ENCODE measurements at regions not wholly inside any gene's neighbourhood (a gene's known extent, or its start where the extent isn't known, plus 50 kb on each side); places are given as distances from the start of the nearest gene placed in this dataset.

DNA sequence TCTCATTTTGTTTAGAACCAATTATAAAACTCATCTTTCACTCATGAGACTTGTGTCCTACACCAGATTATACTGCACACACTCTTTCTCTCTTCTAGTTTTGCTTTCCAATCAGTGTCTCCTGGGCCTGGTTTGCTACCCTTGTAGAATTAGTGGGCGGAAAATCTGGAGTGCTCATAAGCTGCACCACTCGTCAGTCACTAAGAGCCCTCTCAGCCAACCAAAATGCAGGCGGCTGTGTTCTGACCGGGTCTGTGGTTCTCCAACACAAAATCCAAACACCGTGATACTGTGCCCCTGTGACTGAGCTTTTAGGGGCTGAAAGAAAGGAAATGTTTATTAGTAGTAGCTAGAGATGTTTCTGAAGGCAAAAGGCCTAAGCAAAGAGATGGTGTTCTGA is 83.7 kb upstream of the OBI1 start:
- DNase-seq (no peak), ATAC-seq (ENCODE audit: low FRiP score) (no peak)
- no peak overlapping the region for H3K27ac ChIP-seq (ENCODE audit: low read depth in 1 of 2, low read length in 2 of 2)
- no peaks in the 10 kb centered on the region for H3K9me3 ChIP-seq (ENCODE audit: control insufficient read depth, low read length)
- H3K36me3 ChIP-seq (ENCODE audit: control insufficient read depth in 1 of 2, insufficient read depth in 2 of 2, low read length in 1 of 2) = no peaks in the 10 kb centered on the region
- no peaks in the 10 kb centered on the region for H3K27me3 ChIP-seq (ENCODE audit: control insufficient read depth in 1 of 2, insufficient read depth in 2 of 2, low read length in 1 of 2)
- 33 to 45% methylated on average over 5 of the region's 5 CpGs for WGBS, 2 donors
- no peak overlapping the region for H3K4me3 ChIP-seq (ENCODE audit: low read length in 2 of 2)
- H3K4me1 ChIP-seq (ENCODE audit: control insufficient read depth in 1 of 2, insufficient read depth in 2 of 2, low read length in 2 of 2) = no peaks in the 10 kb centered on the region
- intact Hi-C loops (cut with DNase I) = no loop called here

DNA sequence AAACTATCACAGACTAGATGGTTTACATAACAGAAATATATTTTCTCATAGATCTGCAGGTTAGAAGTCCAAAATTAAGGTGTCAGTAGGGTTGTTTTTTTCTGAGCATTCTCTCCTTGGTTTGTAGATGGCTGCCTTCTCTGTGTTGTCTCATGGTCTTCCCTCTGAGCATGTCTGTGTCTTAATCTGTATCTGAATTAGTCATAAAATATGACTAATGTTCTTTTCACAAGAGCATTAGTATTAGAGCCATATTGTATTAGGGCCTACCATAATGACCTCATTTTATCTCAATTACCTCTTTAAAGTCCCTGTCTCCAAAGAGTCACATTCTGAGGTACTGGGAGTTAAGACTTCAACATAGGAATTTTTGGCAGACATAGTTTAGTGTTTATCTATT is 77.2 kb upstream of the OBI1 start:
- ATAC-seq (ENCODE audit: low FRiP score) (no peak), DNase-seq (no peak)
- Histone ChIP-seq H3K4me3 (ENCODE audit: low read length in 2 of 2) (no peak overlapping the region), H3K4me1 (ENCODE audit: control insufficient read depth in 1 of 2, insufficient read depth in 2 of 2, low read length in 2 of 2) (no peaks in the 10 kb centered on the region), H3K27me3 (ENCODE audit: control insufficient read depth in 1 of 2, insufficient read depth in 2 of 2, low read length in 1 of 2) (no peaks in the 10 kb centered on the region), H3K9me3 (ENCODE audit: control insufficient read depth, low read length) (no peaks in the 10 kb centered on the region), H3K27ac (ENCODE audit: low read depth in 1 of 2, low read length in 2 of 2) (no peak overlapping the region), H3K36me3 (ENCODE audit: control insufficient read depth in 1 of 2, insufficient read depth in 2 of 2, low read length in 1 of 2) (no peaks in the 10 kb centered on the region)
- intact Hi-C loops (cut with DNase I) = no loop called here

DNA sequence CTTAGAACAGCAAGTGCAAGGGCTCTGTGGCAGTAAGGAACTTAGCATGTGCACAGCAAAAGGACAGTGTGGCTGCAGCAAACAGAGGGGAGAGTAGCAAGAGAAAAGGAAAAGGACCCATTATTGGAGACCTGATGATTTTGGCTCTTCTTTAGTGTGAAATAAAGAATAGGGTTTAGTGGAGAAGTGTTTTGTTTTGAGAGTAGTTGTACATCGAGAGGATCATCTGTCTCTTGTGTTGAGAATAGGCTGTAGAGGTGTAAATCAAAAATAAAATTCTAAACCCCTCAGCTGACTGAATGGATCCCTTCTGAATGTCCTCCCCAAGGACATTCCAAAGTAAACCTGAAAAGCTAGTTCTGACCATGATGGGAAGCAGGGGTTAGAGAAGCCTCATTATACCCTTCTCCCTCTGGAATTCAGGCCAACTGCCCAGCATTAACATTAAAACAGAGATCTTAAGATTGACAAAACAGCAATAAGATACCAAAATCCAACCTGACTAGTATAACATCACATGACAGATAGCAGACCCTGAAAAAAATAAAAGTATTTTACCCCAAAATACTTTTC is 73.6 kb upstream of the OBI1 start:
- 81 to 85% methylated on average over 1 of the region's 1 CpG for WGBS, 2 donors
- H3K27ac ChIP-seq (ENCODE audit: low read depth in 1 of 2, low read length in 2 of 2) = no peak overlapping the region
- H3K27me3 ChIP-seq (ENCODE audit: control insufficient read depth in 1 of 2, insufficient read depth in 2 of 2, low read length in 1 of 2) = no peaks in the 10 kb centered on the region
- H3K4me3 ChIP-seq (ENCODE audit: low read length in 2 of 2) = no peak overlapping the region
- intact Hi-C loops (cut with DNase I) = no loop called here
- H3K9me3 ChIP-seq (ENCODE audit: control insufficient read depth, low read length) = no peaks in the 10 kb centered on the region
- H3K36me3 ChIP-seq (ENCODE audit: control insufficient read depth in 1 of 2, insufficient read depth in 2 of 2, low read length in 1 of 2) = no peaks in the 10 kb centered on the region
- DNase-seq = no peak
- no peaks in the 10 kb centered on the region for H3K4me1 ChIP-seq (ENCODE audit: control insufficient read depth in 1 of 2, insufficient read depth in 2 of 2, low read length in 2 of 2)
- ATAC-seq (ENCODE audit: low FRiP score) = no peak

DNA sequence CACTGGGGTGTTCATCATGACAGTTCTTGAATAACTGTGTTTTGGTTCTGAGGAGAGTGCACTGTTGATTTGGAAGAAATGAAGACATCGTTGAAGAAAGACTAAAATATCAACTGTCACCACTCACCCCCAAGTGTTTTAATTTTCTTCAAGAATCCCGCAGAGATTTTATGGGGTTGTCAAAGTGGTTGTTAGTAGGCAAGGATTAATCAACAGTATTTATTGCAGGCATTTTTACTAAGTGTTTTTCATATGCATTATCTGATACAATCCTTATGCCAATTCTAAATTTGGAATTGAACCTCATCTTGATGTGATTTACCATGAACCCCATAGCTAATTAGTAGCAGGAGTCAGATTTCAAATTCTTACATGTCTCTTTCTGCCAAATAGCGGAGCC is 63.7 kb upstream of the OBI1 start:
- 51 to 58% methylated on average over 3 of the region's 3 CpGs for WGBS, 2 donors
- no peak for ATAC-seq (ENCODE audit: low FRiP score)
- Histone ChIP-seq H3K9me3 (ENCODE audit: control insufficient read depth, low read length) (no peaks in the 10 kb centered on the region), H3K4me1 (ENCODE audit: control insufficient read depth in 1 of 2, insufficient read depth in 2 of 2, low read length in 2 of 2) (no peaks in the 10 kb centered on the region), H3K27me3 (ENCODE audit: control insufficient read depth in 1 of 2, insufficient read depth in 2 of 2, low read length in 1 of 2) (no peaks in the 10 kb centered on the region), H3K4me3 (ENCODE audit: low read length in 2 of 2) (no peak overlapping the region), H3K36me3 (ENCODE audit: control insufficient read depth in 1 of 2, insufficient read depth in 2 of 2, low read length in 1 of 2) (no peaks in the 10 kb centered on the region), H3K27ac (ENCODE audit: low read depth in 1 of 2, low read length in 2 of 2) (no peak overlapping the region)
- DNase-seq = no peak
- intact Hi-C loops (cut with DNase I) = no loop called here

DNA sequence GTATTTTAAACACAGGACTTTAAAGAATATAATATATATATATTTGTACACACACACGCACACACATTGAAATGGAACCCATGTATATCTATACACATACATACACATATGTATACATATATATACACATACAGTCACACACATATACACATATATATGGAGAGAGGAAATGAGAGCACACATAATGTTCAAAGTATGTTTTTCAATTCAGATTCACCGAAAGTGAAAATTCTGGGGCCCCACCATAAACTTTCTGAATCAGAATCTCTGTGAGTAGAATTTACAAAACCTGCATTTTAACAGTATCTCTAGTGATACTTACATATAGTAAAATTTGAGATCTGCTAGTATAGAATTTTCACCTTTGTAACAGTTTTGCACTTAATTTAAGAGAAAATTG is 60.4 kb upstream of the OBI1 start:
- no peaks in the 10 kb centered on the region for H3K36me3 ChIP-seq (ENCODE audit: control insufficient read depth in 1 of 2, insufficient read depth in 2 of 2, low read length in 1 of 2)
- 87 to 95% methylated on average over 2 of the region's 2 CpGs for WGBS, 2 donors
- no peak overlapping the region for H3K4me3 ChIP-seq (ENCODE audit: low read length in 2 of 2)
- H3K9me3 ChIP-seq (ENCODE audit: control insufficient read depth, low read length) = no peaks in the 10 kb centered on the region
- intact Hi-C loops (cut with DNase I) = no loop called here
- H3K27me3 ChIP-seq (ENCODE audit: control insufficient read depth in 1 of 2, insufficient read depth in 2 of 2, low read length in 1 of 2) = no peaks in the 10 kb centered on the region
- H3K27ac ChIP-seq (ENCODE audit: low read depth in 1 of 2, low read length in 2 of 2) = no peak overlapping the region
- no peak for ATAC-seq (ENCODE audit: low FRiP score)
- H3K4me1 ChIP-seq (ENCODE audit: control insufficient read depth in 1 of 2, insufficient read depth in 2 of 2, low read length in 2 of 2) = no peaks in the 10 kb centered on the region
- no peak for DNase-seq

DNA sequence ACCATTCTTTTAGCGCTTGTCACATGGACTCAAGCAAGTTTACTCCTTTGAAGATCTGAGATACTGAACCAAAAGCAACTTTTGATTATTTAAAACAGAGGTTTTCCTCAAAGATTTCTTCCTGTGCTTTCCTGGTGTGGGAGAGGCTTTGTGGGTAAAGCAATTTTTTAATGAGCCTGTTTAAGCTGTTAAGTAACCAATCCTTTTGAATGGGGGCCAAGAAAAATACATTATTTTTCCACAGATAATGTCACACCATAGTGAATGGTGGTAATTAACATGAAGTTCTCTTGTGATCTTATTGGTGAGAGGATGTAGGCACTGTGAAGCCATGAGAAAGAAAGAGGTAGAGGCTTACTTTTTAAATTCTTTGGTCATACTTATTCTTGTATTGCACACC is 55.8 kb upstream of the OBI1 start:
- ATAC-seq (ENCODE audit: low FRiP score) (no peak), DNase-seq (no peak)
- 81 to 83% methylated on average over 1 of the region's 1 CpG for WGBS, 2 donors
- intact Hi-C loops (cut with DNase I) = no loop called here
- Histone ChIP-seq H3K9me3 (ENCODE audit: control insufficient read depth, low read length) (no peaks in the 10 kb centered on the region), H3K4me3 (ENCODE audit: low read length in 2 of 2) (no peak overlapping the region), H3K27ac (ENCODE audit: low read depth in 1 of 2, low read length in 2 of 2) (no peak overlapping the region), H3K4me1 (ENCODE audit: control insufficient read depth in 1 of 2, insufficient read depth in 2 of 2, low read length in 2 of 2) (no peaks in the 10 kb centered on the region), H3K27me3 (ENCODE audit: control insufficient read depth in 1 of 2, insufficient read depth in 2 of 2, low read length in 1 of 2) (no peaks in the 10 kb centered on the region), H3K36me3 (ENCODE audit: control insufficient read depth in 1 of 2, insufficient read depth in 2 of 2, low read length in 1 of 2) (no peaks in the 10 kb centered on the region)

DNA sequence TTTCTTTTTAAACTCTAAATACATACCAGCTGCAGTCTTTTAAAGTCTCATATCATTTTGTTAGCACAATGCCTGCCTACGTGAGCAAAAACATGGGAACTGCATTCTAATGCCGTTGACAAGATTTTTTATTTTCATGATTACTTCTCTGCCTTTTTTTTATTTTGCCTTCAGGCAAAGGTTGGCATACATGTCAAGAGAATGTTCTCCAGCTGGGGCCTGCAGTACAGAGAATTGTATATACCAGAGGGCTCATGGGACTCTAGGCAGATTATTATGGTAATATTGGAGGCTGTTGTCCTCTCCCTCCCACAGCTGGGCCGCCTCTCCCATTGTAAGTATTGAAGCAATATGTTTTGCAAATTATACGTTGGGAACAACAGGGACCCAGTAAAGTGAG is 53.9 kb upstream of the OBI1 start:
- WGBS, 2 donors = 48 to 51% methylated on average over 4 of the region's 4 CpGs
- H3K27ac ChIP-seq (ENCODE audit: low read depth in 1 of 2, low read length in 2 of 2) = no peak overlapping the region
- no peaks in the 10 kb centered on the region for H3K27me3 ChIP-seq (ENCODE audit: control insufficient read depth in 1 of 2, insufficient read depth in 2 of 2, low read length in 1 of 2)
- ATAC-seq (ENCODE audit: low FRiP score) (no peak), DNase-seq (no peak)
- no peaks in the 10 kb centered on the region for H3K36me3 ChIP-seq (ENCODE audit: control insufficient read depth in 1 of 2, insufficient read depth in 2 of 2, low read length in 1 of 2)
- H3K4me1 ChIP-seq (ENCODE audit: control insufficient read depth in 1 of 2, insufficient read depth in 2 of 2, low read length in 2 of 2) = no peaks in the 10 kb centered on the region
- H3K9me3 ChIP-seq (ENCODE audit: control insufficient read depth, low read length) = no peaks in the 10 kb centered on the region
- intact Hi-C loops (cut with DNase I) = no loop called here
- H3K4me3 ChIP-seq (ENCODE audit: low read length in 2 of 2) = no peak overlapping the region

DNA sequence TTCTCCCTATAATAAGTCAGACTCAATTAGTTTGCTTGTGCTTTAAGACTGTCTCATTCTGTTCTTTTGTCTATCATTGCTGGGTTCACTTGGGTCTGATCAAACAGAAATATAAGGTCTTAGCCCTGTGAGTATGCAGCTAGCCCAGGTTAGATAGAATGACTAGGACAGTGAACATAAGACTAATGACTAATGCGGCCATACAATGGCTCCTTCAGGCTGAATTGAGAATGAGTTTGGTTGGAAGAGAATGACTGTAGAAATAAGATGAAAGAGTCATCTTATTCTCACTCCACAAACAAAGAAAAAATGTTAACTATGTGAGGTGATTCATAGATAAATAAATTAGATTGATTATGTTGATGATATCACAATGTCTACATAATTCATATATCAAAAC is 50.1 kb upstream of the OBI1 start:
- no peak overlapping the region for H3K4me3 ChIP-seq (ENCODE audit: low read length in 2 of 2)
- no peaks in the 10 kb centered on the region for H3K4me1 ChIP-seq (ENCODE audit: control insufficient read depth in 1 of 2, insufficient read depth in 2 of 2, low read length in 2 of 2)
- DNase-seq (no peak), ATAC-seq (ENCODE audit: low FRiP score) (no peak)
- WGBS, 2 donors = 88 to 100% methylated on average over 1 of the region's 1 CpG
- no peak overlapping the region for H3K27ac ChIP-seq (ENCODE audit: low read depth in 1 of 2, low read length in 2 of 2)
- H3K9me3 ChIP-seq (ENCODE audit: control insufficient read depth, low read length) = no peaks in the 10 kb centered on the region
- H3K27me3 ChIP-seq (ENCODE audit: control insufficient read depth in 1 of 2, insufficient read depth in 2 of 2, low read length in 1 of 2) = no peaks in the 10 kb centered on the region
- intact Hi-C loops (cut with DNase I) = no loop called here
- H3K36me3 ChIP-seq (ENCODE audit: control insufficient read depth in 1 of 2, insufficient read depth in 2 of 2, low read length in 1 of 2) = no peaks in the 10 kb centered on the region

All from aorta (tissue), 5 donors.